Right lobe of liver (tissue), 4 donors: ENCODE measurements at regions not wholly inside any gene's neighbourhood (a gene's known extent, or its start where the extent isn't known, plus 50 kb on each side); places are given as distances from the start of the nearest gene placed in this dataset.
"Not testable (repeated sequence)": the region's sequence is repeated elsewhere in the genome, so short reads cannot be mapped to it uniquely, and the experiment has no call there.

Source experiments
- CTCF ChIP-seq, 4 donors: fragments of 200-600 bp in 3 of 4; fragments of 450-650 bp in 1 of 4; IDR thresholded peaks; one replicate each; pipeline versions ENCODE4 v1.5.1 to v1.8.0; 2016 to 2022; ENCODE audit warnings: antibody characterized with exemption in 4 of 4, mild to moderate bottlenecking in 2 of 4
- POLR2A ChIP-seq: fragments of 450-650 bp; IDR thresholded peaks from one replicate; pipeline ENCODE4 v1.6.1; 2017; ENCODE audit warnings: antibody characterized with exemption, mild to moderate bottlenecking
- donor health status: DM: no; HTN: no; CAD: no.
- donor health status: DM: no; HTN: no; CAD: no.
- donor health status: DM: no; HTN: yes; CAD: no.

DNA sequence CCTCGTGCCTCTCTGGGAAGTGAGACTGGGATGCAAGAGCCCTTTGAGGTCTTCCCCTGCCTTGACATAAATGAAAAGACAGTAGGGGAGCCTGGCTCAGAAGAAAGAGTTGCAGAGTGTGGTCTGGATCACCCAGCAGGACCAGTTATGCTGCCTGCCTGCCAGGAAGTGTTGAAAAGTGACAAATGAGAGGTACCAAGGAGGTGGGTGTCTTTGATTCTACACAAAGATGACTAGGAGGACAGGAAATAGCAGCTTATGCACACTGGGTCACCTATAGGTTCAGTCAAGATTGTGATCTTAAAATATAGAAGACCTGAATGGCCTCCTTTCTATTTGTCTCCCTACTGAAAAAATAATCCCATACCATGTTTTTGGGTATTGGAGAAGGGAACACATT is 137.6 kb downstream of the BCL2L11 start:
- TF ChIP-seq CTCF (IDR thresholded peaks at IDR 0.05); POLR2A: not testable (repeated sequence)
